ENCODE measurements at regions not wholly inside any gene's neighbourhood (a gene's known extent, or its start where the extent isn't known, plus 50 kb on each side); places are given as distances from the start of the nearest gene placed in this dataset.

DNA sequence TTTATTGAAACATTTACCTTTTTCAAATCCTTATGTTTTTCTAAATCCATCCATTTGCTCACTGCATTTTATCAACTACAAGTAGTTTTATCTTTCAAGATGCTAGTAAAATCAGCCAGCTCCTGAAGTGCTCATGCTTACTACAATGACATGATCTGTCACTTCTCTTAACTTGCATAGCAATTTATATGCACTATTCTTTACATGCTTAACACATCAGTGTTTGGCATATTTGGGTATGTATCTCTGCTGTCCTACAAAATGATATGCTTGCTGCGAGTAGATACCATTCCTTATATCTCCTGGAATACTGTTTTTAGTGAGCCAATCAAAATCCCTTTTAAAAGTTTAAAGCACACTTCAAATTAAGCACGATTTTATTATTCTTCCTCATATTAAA is 2726.8 kb downstream of the PCDH7 start:
- TF ChIP-seq POLR2AphosphoS5 (IDR thresholded peaks at IDR 0.05; ENCODE audit: low read depth, low read length) (no peak), TCF7L2 (IDR thresholded peaks at IDR 0.05; ENCODE audit: low read depth, low read length) (no peak), SIN3A (IDR thresholded peaks at IDR 0.05; ENCODE audit: borderline replicate concordance, insufficient read depth, low read depth, low read length) (no peak)
- TF ChIP-seq, protein P1, sequence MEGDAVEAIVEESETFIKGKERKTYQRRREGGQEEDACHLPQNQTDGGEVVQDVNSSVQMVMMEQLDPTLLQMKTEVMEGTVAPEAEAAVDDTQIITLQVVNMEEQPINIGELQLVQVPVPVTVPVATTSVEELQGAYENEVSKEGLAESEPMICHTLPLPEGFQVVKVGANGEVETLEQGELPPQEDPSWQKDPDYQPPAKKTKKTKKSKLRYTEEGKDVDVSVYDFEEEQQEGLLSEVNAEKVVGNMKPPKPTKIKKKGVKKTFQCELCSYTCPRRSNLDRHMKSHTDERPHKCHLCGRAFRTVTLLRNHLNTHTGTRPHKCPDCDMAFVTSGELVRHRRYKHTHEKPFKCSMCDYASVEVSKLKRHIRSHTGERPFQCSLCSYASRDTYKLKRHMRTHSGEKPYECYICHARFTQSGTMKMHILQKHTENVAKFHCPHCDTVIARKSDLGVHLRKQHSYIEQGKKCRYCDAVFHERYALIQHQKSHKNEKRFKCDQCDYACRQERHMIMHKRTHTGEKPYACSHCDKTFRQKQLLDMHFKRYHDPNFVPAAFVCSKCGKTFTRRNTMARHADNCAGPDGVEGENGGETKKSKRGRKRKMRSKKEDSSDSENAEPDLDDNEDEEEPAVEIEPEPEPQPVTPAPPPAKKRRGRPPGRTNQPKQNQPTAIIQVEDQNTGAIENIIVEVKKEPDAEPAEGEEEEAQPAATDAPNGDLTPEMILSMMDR (IDR thresholded peaks at IDR 0.05): no peak

Measured in Panc1 (cell line).